H1 (cell line): ENCODE measurements at regions not wholly inside any gene's neighbourhood (a gene's known extent, or its start where the extent isn't known, plus 50 kb on each side); places are given as distances from the start of the nearest gene placed in this dataset.

Experiments
- CHD2 ChIP-seq: IDR thresholded peaks from 2 replicates; pipeline ENCODE4 v1.6.1; 2012; ENCODE audit warnings: low read length, improper control_type of control experiment
- MAFK ChIP-seq: IDR thresholded peaks from 2 replicates; pipeline ENCODE4 v1.6.1; 2012; ENCODE audit warnings: low read depth, mild to moderate bottlenecking, improper control_type of control experiment, low read length
- POLR2AphosphoS5 ChIP-seq: IDR thresholded peaks from 2 replicates; pipeline ENCODE4 v1.6.1; 2011; ENCODE audit warnings: low read depth, low read length
- SIX5 ChIP-seq: IDR thresholded peaks from 2 replicates; pipeline ENCODE4 v1.6.1; 2011; ENCODE audit warnings: mild to moderate bottlenecking, low read depth, low read length
- TBP ChIP-seq: IDR thresholded peaks from 2 replicates; pipeline ENCODE4 v1.6.1; 2011; ENCODE audit warnings: low read depth, low read length, improper control_type of control experiment

- TF ChIP-seq SIX5, result no peak
- TF ChIP-seq POLR2AphosphoS5, result no peak
- TF ChIP-seq CHD2, result no peak
- no peak for TF ChIP-seq TBP
- no peak for TF ChIP-seq MAFK
Observed at GRCh38 chr6:2454180-2454579, 208.8 kb upstream of the GMDS start (continued).
